Natural killer cell treated with Interleukin-12 subunit alpha and Interleukin-12 subunit beta and Interleukin-15 and Interleukin-18, amount 100 ng/mL, for 72 hours (primary cell): ENCODE measurements at regions not wholly inside any gene's neighbourhood (a gene's known extent, or its start where the extent isn't known, plus 50 kb on each side); places are given as distances from the start of the nearest gene placed in this dataset.

ENCODE experiments used
- ATAC-seq, 2 donors: fragments of 150-1000 bp; cut with Tn5 transposase in 1 of 2; sonication (Bioruptor Pico), chemical (Tn5 transposase) in 1 of 2; 2 replicates each; pipeline ENCODE4 v1.10.0; 2021
- DNase-seq: peaks from one replicate; pipeline ENCODE4 v3.0.0; 2022; ENCODE audit warnings: low spot score
- H3K27ac Mint-ChIP-seq, 2 donors: 1 replicate in 1 of 2; 2 replicates in 1 of 2; pipeline ENCODE4 v1.8.0; 2022; ENCODE audit warnings: mixed read lengths in 2 of 2, mild to moderate bottlenecking in 1 of 2, moderate library complexity in 1 of 2
- H3K27me3 Mint-ChIP-seq, 2 donors: 1 replicate in 1 of 2; 2 replicates in 1 of 2; pipeline ENCODE4 v1.8.0; 2022; ENCODE audit warnings: mixed read lengths in 2 of 2
- H3K36me3 Mint-ChIP-seq: one replicate; pipeline ENCODE4 v1.8.0; 2022; ENCODE audit warnings: mixed read lengths
- H3K4me1 Mint-ChIP-seq, 2 donors: 1 replicate in 1 of 2; 2 replicates in 1 of 2; pipeline ENCODE4 v1.8.0; 2022; ENCODE audit warnings: low read depth in 2 of 2, mixed read lengths in 2 of 2, mild to moderate bottlenecking in 1 of 2
- H3K4me3 Mint-ChIP-seq: one replicate; pipeline ENCODE4 v1.8.0; 2022; ENCODE audit warnings: mixed read lengths
- H3K9me3 Mint-ChIP-seq: 2 replicates; pipeline ENCODE4 v1.8.0; 2022; ENCODE audit warnings: mixed read lengths

GRCh38 chr3:182233957-182234356, 522.2 kb downstream of the SOX2 start:
- DNase-seq (no peak), ATAC-seq (no peak)
- H3K27ac Mint-ChIP-seq = no peak overlapping the region
- H3K27me3 Mint-ChIP-seq = no peaks in the 10 kb centered on the region
- peaks cover 3% of the 10 kb centered on the region for H3K9me3 Mint-ChIP-seq
- H3K4me3 Mint-ChIP-seq = no peak overlapping the region
- no peaks in the 10 kb centered on the region for H3K4me1 Mint-ChIP-seq
- H3K36me3 Mint-ChIP-seq = no peaks in the 10 kb centered on the region

- no peak for DNase-seq
- Mint-ChIP-seq H3K27ac (no peak overlapping the region), H3K4me1 (no peaks in the 10 kb centered on the region), H3K36me3 (no peaks in the 10 kb centered on the region), H3K4me3 (no peak overlapping the region), H3K9me3 (peaks cover 2% of the 10 kb centered on the region), H3K27me3 (no peaks in the 10 kb centered on the region)
- no peak for ATAC-seq
Measured at GRCh38 chr3:182234881-182235280, 523.2 kb downstream of the SOX2 start.

- Mint-ChIP-seq H3K27ac (no peak overlapping the region), H3K4me3 (no peak overlapping the region), H3K36me3 (no peaks in the 10 kb centered on the region), H3K4me1 (no peaks in the 10 kb centered on the region), H3K9me3 (no peaks in the 10 kb centered on the region), H3K27me3 (no peaks in the 10 kb centered on the region)
- DNase-seq (no peak), ATAC-seq (no peak)
Measured at GRCh38 chr3:182235504-182235903, 523.8 kb downstream of the SOX2 start.

- no peaks in the 10 kb centered on the region for H3K27me3 Mint-ChIP-seq
- H3K4me3 Mint-ChIP-seq = no peak overlapping the region
- H3K27ac Mint-ChIP-seq = no peak overlapping the region
- DNase-seq (no peak), ATAC-seq (no peak)
- H3K36me3 Mint-ChIP-seq = no peaks in the 10 kb centered on the region
- H3K4me1 Mint-ChIP-seq = no peaks in the 10 kb centered on the region
- no peaks in the 10 kb centered on the region for H3K9me3 Mint-ChIP-seq
Measured at GRCh38 chr3:182238126-182238525, 526.4 kb downstream of the SOX2 start.

GRCh38 chr3:182239316-182239715, 527.6 kb downstream of the SOX2 start:
- no peaks in the 10 kb centered on the region for H3K27me3 Mint-ChIP-seq
- no peak for DNase-seq
- H3K4me1 Mint-ChIP-seq = no peaks in the 10 kb centered on the region
- ATAC-seq = no peak
- H3K4me3 Mint-ChIP-seq = no peak overlapping the region
- H3K27ac Mint-ChIP-seq = no peak overlapping the region
- no peaks in the 10 kb centered on the region for H3K36me3 Mint-ChIP-seq
- no peaks in the 10 kb centered on the region for H3K9me3 Mint-ChIP-seq

GRCh38 chr3:182240474-182240873, 528.7 kb downstream of the SOX2 start:
- Mint-ChIP-seq H3K27ac (no peak overlapping the region), H3K4me1 (no peaks in the 10 kb centered on the region), H3K9me3 (peaks cover 5% of the 10 kb centered on the region), H3K4me3 (no peak overlapping the region), H3K36me3 (no peaks in the 10 kb centered on the region), H3K27me3 (no peaks in the 10 kb centered on the region)
- DNase-seq = no peak
- ATAC-seq = no peak

GRCh38 chr3:182241196-182241765, 529.6 kb downstream of the SOX2 start:
- H3K36me3 Mint-ChIP-seq = no peaks in the 10 kb centered on the region

GRCh38 chr3:182241766-182242488, 530.2 kb downstream of the SOX2 start:
- no peak overlapping the region for H3K4me3 Mint-ChIP-seq
- DNase-seq (no peak), ATAC-seq (no peak)
- no peak overlapping the region for H3K27ac Mint-ChIP-seq
- H3K36me3 Mint-ChIP-seq = no peaks in the 10 kb centered on the region
- no peaks in the 10 kb centered on the region for H3K27me3 Mint-ChIP-seq
- no peaks in the 10 kb centered on the region for H3K4me1 Mint-ChIP-seq
- H3K9me3 Mint-ChIP-seq = peaks cover 10% of the 10 kb centered on the region

More at GRCh38 chr3:182241196-182241765, 529.6 kb downstream of the SOX2 start:
- H3K4me3 Mint-ChIP-seq = no peak overlapping the region
- ATAC-seq (no peak), DNase-seq (no peak)
- H3K4me1 Mint-ChIP-seq = no peaks in the 10 kb centered on the region
- no peaks in the 10 kb centered on the region for H3K27me3 Mint-ChIP-seq
- H3K9me3 Mint-ChIP-seq = peaks cover 6% of the 10 kb centered on the region
- H3K27ac Mint-ChIP-seq = no peak overlapping the region

- Mint-ChIP-seq H3K27ac (no peak overlapping the region), H3K27me3 (no peaks in the 10 kb centered on the region), H3K36me3 (no peaks in the 10 kb centered on the region), H3K9me3 (peaks cover 10% of the 10 kb centered on the region), H3K4me3 (no peak overlapping the region), H3K4me1 (no peaks in the 10 kb centered on the region)
- DNase-seq (no peak), ATAC-seq (no peak)
Measured at GRCh38 chr3:182242489-182242942, 530.8 kb downstream of the SOX2 start.

- H3K36me3 Mint-ChIP-seq = no peaks in the 10 kb centered on the region
- H3K4me3 Mint-ChIP-seq = no peak overlapping the region
- peaks cover 10% of the 10 kb centered on the region for H3K9me3 Mint-ChIP-seq
- DNase-seq (no peak), ATAC-seq (no peak)
- H3K4me1 Mint-ChIP-seq = no peaks in the 10 kb centered on the region
- H3K27ac Mint-ChIP-seq = no peak overlapping the region
- no peaks in the 10 kb centered on the region for H3K27me3 Mint-ChIP-seq
Measured at GRCh38 chr3:182243625-182244024, 531.9 kb downstream of the SOX2 start.

- Mint-ChIP-seq H3K27ac (no peak overlapping the region), H3K4me1 (no peaks in the 10 kb centered on the region), H3K27me3 (no peaks in the 10 kb centered on the region), H3K4me3 (no peak overlapping the region), H3K36me3 (no peaks in the 10 kb centered on the region), H3K9me3 (peaks cover 10% of the 10 kb centered on the region)
- ATAC-seq = no peak
- no peak for DNase-seq
Measured at GRCh38 chr3:182244222-182244971, 532.7 kb downstream of the SOX2 start.

GRCh38 chr3:182245059-182245458, 533.3 kb downstream of the SOX2 start:
- DNase-seq = no peak
- ATAC-seq = no peak
- Mint-ChIP-seq H3K9me3 (peaks cover 10% of the 10 kb centered on the region), H3K27me3 (no peaks in the 10 kb centered on the region), H3K4me1 (no peaks in the 10 kb centered on the region), H3K4me3 (no peak overlapping the region), H3K27ac (no peak overlapping the region), H3K36me3 (no peaks in the 10 kb centered on the region)

GRCh38 chr3:182246870-182247269, 535.1 kb downstream of the SOX2 start:
- Mint-ChIP-seq H3K9me3 (peaks cover 10% of the 10 kb centered on the region), H3K36me3 (no peaks in the 10 kb centered on the region)
- ATAC-seq = no peak

GRCh38 chr3:182248349-182248880, 536.7 kb downstream of the SOX2 start:
- H3K27me3 Mint-ChIP-seq = no peaks in the 10 kb centered on the region
- H3K4me1 Mint-ChIP-seq = no peaks in the 10 kb centered on the region
- ATAC-seq (no peak), DNase-seq (no peak)
- H3K36me3 Mint-ChIP-seq = no peaks in the 10 kb centered on the region
- H3K9me3 Mint-ChIP-seq = peaks cover 14% of the 10 kb centered on the region
- H3K27ac Mint-ChIP-seq = no peak overlapping the region
- no peak overlapping the region for H3K4me3 Mint-ChIP-seq

More at GRCh38 chr3:182246870-182247269, 535.1 kb downstream of the SOX2 start:
- no peak for DNase-seq
- Mint-ChIP-seq H3K4me3 (no peak overlapping the region), H3K4me1 (no peaks in the 10 kb centered on the region), H3K27ac (no peak overlapping the region), H3K27me3 (no peaks in the 10 kb centered on the region)
